GM18870 (cell line): ENCODE measurements at regions not wholly inside any gene's neighbourhood (a gene's known extent, or its start where the extent isn't known, plus 50 kb on each side); places are given as distances from the start of the nearest gene placed in this dataset.

Experiments used
- ATAC-seq: cut with Tn5 transposase; IDR thresholded peaks from one replicate; pipeline ENCODE4 v1.9.1; 2021; ENCODE audit warnings: moderate library complexity; ENCODE audit not compliant: unreplicated experiment

DNA sequence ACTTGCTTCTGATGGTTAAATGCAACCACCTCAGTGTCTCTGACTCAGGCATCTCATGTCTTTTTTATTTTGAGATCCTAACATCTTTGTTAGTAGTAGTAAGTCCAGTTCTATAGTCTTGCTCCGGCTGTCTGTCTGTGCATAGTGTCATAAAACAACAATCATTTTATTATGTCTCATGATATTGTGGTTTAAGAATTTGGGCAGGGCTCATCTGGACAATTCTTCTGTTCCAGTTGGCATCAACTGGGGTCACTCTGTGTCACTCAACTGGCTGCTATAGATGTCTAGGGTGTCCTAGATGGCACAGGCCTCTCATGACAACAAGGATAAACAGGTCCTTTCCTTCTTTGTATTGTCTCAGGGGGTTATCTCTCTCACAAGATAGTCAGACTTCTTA, 299.6 kb upstream of the ZNF521 start:
- ATAC-seq, result no peak

DNA sequence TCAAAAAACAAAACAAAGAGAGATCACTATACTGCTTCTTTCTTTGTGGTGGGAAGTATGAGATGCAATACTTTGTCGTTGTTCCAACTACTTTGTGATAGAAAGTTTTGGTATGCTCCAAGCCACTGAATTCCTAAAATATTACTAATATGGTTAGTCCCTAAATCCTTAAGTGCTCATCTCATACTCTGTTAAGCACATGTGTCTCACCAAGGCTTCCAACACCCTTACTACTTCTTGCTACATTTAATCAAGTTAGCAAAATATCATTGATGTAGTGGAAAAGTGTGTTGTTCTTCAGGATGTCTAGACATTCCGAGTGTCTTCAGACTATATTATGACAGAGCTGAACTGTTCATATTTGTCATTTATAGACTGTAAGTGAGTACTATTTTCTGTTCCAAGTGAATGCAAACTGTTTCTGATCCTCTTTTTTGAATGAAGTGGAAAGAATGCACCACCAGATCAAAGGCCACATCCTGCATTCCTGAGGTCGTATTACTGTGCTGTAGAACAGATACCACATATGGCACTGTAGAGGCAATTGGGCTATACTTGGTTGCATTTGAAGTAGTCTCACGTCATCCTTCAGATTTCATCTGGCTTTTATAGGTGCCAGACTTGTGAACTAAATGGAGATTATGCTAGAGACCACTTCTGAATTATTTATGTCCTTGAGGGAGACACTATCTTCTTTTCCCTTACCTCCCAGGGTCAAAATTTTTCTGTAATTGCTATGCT, 298.4 kb upstream of the ZNF521 start:
- ATAC-seq, result no peak

- no peak for ATAC-seq
These were observed 296.8 kb upstream of the ZNF521 start for GRCh38 chr18:25648716-25649260.

- ATAC-seq, result no peak
These were observed 295.4 kb upstream of the ZNF521 start for GRCh38 chr18:25647404-25647803.

- ATAC-seq, result no peak
These were observed 295.0 kb upstream of the ZNF521 start for GRCh38 chr18:25646971-25647370.

GRCh38 chr18:25639596-25639995, 287.6 kb upstream of the ZNF521 start:
- ATAC-seq, result no peak

- no peak for ATAC-seq
These were observed 281.6 kb upstream of the ZNF521 start for GRCh38 chr18:25633563-25633962.

DNA sequence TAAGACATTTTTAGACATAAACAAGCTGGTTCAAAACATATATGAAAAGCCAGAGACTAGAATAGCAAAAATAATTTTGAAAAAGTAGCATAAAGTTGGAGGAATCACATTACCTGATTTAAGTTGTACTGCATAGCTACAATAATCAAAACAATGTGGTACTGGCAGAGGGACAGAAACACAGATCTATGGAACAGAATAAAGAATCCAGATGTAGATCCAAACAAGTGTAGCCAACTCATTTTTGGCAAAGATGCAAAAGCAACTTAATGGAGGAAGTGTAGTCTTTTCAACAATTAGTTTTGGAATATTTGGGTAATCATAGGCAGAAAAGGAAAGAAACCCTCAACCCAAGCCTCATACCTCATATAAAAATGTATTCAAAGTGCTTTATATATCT, 278.7 kb upstream of the ZNF521 start:
- ATAC-seq, result no peak

DNA sequence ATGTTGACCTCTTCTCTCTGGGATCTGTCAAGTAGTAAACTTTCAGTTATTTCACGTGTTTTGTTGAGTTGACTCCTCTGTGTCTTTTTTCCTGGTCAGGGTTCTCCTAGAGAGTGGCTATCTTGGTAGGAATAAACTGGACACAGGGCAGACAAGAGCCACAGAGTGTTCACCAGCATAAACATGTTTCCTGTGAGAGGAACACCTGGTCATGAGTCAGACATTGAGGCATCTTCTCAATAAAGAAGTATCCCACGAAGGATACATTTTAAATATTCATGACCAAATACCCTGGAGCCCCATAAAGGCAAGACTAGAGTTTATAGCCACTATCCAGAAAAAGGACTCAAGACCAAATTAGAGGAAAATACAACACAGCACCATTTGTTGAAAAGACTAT, 269.7 kb upstream of the ZNF521 start:
- no peak for ATAC-seq

DNA sequence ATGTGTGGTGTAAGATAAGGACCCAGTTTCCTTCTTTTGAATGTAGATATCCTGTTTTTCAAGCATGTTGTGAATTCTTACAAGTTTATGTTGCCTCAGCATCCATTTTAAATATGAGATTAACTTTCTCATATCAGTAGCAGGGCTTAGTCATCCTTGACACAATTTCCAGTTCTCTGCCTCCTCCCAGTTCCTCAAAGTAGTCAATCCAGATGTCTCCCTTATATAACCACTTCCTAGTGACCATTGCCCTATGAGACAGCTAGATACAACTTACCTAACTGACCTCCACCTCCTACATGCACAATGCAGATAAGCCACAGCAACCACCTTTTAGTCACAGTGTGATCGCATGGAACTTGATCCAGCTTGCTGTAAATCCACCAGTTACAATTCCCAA, 269.2 kb upstream of the ZNF521 start:
- no peak for ATAC-seq

GRCh38 chr18:25614168-25614567, 262.2 kb upstream of the ZNF521 start:
- ATAC-seq, result no peak

- no peak for ATAC-seq
These were observed 260.5 kb upstream of the ZNF521 start for GRCh38 chr18:25612466-25612865.

GRCh38 chr18:25608091-25608490, 256.1 kb upstream of the ZNF521 start:
- no peak for ATAC-seq

- ATAC-seq, result no peak
These were observed 253.1 kb upstream of the ZNF521 start for GRCh38 chr18:25604894-25605597.

DNA sequence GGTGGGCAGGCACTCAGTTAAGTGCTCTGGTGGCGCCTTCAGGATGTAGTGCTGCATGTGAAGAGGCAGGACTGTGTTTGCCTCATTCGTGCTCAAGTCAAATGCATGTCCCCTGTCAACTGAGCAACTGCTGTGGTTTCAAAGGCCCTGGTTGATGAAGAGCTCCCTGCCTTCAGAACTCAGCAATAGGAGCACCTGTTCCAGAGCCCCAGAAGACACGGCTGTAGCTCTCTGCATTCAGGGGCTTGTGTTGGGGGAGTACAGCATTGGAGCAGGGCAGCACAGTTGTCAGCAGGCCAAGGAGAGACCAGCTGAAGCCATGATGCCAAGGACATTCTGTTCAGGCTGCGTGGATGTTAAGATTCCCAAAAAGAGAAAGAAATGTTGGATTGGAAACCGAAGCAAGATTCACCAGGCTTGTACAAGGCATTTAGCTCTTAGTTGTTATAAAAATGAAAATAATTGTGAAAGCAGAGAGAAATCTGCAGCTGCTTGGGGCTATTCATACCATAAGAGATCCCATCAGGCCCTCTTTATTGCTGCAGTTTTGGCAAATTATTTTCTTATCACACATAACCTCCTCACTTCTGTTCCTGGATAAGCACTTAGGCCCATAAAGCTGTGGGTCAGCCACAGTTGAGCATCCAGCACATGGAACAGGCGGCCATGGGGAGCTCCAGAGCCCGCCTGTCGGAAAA, 252.4 kb upstream of the ZNF521 start:
- ATAC-seq, result no peak

GRCh38 chr18:25599443-25599842, 247.5 kb upstream of the ZNF521 start:
- ATAC-seq, result no peak

GRCh38 chr18:25597476-25597875, 245.5 kb upstream of the ZNF521 start:
- no peak for ATAC-seq

DNA sequence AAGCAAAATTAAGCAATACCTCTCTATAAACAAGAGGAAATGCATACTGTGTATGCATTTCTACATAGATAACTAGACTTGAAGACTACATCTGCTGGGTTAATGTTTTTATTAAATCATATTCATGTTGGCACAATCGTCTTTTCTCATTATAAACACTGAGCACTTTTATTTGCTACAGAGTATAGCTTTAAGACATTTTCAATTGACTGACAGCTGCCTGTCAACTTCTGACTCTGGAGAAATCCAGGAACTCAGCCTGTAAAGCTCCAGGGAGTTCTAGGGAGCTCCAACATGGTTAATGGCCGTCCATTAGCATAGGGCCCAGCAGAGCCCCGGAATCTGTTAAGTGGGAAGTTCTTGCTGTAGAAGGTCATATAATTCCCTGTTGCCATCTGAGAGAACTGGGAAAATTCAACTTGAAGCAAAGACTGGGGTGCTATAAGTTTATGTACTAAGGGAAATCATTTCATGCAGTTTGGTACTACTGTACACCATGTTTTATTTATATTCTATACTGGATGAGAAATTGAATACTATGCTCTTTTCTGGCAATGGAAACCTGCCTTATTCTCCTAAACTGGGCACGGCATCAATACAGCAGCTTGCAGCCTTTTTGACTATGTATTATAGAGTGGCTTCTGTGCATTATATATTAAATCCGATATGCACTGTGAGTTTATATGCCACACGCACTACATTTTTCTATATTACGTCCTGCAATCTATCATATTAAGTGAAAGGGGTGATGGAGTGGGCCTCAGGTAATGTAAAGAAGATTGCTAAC, 243.5 kb upstream of the ZNF521 start:
- no peak for ATAC-seq

DNA sequence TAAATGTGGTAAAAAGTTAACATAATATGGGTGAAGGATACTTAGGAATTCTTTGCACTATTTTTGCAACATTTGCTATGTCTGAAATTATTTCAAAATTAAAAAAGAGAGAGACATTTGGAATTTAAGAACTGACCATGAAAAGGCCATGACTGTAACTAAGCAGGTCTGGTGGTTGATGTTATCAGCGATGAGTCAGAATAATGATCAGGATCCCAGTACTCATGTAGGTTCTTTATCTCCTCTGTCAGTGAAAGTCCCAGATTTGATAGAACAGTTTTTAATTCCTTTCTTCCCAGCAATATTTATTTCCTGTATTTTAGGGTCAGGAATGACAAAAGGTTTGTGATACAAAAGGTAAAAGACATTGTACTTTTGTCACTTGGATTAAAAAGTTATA, 242.4 kb upstream of the ZNF521 start:
- ATAC-seq, result no peak

GRCh38 chr18:25592804-25593360, 240.9 kb upstream of the ZNF521 start:
- ATAC-seq, result no peak

GRCh38 chr18:25590456-25590855, 238.5 kb upstream of the ZNF521 start:
- no peak for ATAC-seq
